Fibroblast of lung (primary cell): ENCODE measurements at regions not wholly inside any gene's neighbourhood (a gene's known extent, or its start where the extent isn't known, plus 50 kb on each side); places are given as distances from the start of the nearest gene placed in this dataset.

Experiments used
- CTCF ChIP-seq, 2 donors: IDR thresholded peaks in 1 of 2; conservative IDR thresholded peaks in 1 of 2; 1 replicate in 1 of 2; 2 replicates in 1 of 2; pipeline ENCODE4 v1.5.1; 2011 to 2012; ENCODE audit warnings: low read length in 2 of 2, control low read depth in 1 of 2, inconsistent platforms in 1 of 2, low read depth in 1 of 2, mild to moderate bottlenecking in 1 of 2
- EZH2 ChIP-seq: IDR thresholded peaks from 2 replicates; pipeline ENCODE4 v1.5.1; 2012; ENCODE audit warnings: low read length, control low read depth, mild to moderate bottlenecking; ENCODE audit errors: missing control alignments

GRCh38 chr4:60128888-60129287 lies 1071.2 kb upstream of the ADGRL3 start:
- TF ChIP-seq CTCF (conservative IDR thresholded peaks at IDR 0.05 in 1 of 2, IDR thresholded peaks at IDR 0.05 in 1 of 2; ENCODE audit: low read depth in 1 of 2, low read length in 2 of 2) (no peak), EZH2 (no peak)
